HG02642 (cell line): ENCODE measurements at regions not wholly inside any gene's neighbourhood (a gene's known extent, or its start where the extent isn't known, plus 50 kb on each side); places are given as distances from the start of the nearest gene placed in this dataset.

Source experiments
- ATAC-seq: cut with Tn5 transposase; IDR thresholded peaks from one replicate; pipeline ENCODE4 v1.9.1; 2021; ENCODE audit warnings: mild to moderate bottlenecking; ENCODE audit not compliant: unreplicated experiment, poor library complexity

DNA sequence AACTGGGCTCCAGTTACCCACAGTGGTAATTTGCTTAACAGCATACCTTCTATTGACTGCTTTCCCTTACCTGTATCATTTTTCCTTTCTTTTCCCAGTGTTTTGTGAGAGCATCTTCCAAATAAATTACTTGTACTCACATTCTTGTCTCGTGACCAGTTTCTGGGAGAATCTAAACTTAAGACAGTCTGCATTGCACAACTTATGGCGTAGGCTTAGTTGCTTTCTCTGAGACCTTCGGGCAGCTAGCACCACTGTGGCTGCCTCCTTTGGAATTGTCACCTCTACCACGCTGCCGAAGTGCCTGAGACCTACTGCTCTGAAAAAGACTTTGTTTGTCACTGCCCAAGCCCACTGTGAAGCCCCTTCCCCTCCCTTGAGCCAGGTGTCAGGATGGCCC lies 188.1 kb upstream of the BMP2 start:
- ATAC-seq = no peak

DNA sequence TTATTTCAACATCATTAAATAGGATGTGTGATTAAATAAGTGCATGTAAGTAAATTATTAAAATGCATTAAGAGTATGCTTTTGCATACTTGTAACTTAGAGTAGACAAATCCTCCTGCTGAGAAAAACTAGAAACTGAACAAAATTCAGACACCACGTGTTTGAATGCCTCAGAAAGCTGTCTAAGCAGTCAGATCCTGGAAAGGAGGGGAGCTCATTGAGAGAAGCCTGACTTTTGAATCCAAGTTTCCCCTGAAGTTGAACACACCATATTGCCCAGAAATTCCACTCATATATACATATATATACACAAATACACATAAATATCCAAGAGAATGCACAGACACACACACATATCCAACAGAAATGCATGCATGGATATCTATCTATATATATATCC lies 190.0 kb upstream of the BMP2 start:
- no peak for ATAC-seq

DNA sequence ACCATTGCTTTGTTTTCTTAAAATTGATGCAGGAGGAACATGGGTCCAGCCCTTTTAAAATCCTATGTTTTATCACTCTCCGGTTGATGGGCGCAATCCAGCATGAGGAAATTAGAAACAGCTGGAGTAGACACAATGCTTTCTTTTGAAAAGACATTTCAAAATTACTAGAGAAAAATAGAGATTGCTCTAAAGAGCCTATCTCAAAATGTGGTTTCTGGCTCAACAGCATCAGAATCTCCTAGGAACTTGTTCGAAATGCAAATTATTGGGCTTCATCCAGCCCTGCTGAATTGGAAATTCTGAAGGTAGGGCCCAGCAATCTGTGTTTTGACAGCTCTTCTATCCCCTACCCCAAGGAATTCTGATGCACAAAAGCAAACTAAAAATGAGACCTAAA lies 190.8 kb upstream of the BMP2 start:
- no peak for ATAC-seq

DNA sequence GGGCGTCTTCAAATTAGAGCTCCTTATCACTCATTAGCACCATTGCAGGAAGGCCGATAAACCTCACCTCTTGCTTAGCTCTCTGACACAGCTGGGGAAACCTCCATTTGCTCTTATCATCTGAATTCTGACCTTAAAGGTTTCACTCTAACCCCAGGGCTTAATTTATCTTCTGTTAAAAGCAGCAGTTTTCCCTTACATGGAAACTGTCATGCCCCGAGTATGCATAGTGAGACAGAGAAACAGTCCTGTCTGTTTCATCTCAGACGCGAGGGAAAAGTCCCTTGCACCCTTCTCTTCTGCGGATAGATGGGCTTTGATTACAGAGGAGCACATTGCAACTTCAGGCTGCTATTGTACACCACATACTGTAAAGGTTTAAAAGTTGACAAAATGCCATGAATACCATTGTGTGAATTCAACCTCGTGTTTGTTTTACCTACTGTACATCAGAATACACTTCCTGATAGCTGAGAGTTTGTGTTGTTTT lies 191.5 kb upstream of the BMP2 start:
- ATAC-seq = peak; percentile 74

DNA sequence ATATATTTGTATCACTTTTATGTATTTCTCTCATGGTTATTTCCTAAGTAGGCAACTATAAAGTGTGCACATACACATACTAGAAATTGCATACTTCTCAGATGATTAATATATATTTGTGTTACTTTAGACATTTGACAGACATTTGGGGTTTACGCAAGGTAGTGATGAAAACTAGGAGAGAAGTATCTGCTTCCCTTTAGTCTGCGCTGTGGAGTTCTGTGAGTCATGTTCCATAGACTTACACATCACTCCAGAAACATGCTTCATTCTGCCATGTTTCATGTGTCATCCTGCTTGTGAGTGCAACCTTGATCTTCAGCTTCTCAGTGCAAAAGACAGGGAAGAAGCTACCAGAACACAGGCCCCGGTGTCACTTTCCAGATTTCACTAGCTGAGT lies 200.7 kb upstream of the BMP2 start:
- no peak for ATAC-seq

DNA sequence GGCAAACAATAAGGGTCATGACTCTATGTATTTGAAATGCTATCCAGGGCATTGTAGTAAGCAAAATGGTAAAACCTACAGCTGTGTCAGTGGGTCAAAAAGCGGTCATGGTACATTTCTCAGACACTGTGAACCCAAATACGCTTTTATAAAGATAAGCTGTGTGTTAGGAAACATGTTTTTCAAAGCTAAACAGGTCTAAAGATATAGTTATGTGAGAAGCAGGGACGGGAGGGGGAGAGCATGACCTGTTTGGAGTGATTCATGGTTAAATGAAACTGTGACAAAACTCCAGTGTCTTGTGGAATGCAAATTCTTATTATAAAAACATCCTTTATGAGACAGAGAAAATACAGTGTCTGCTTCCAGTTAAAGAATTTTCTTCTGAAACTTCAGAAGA lies 205.4 kb upstream of the BMP2 start:
- no peak for ATAC-seq

DNA sequence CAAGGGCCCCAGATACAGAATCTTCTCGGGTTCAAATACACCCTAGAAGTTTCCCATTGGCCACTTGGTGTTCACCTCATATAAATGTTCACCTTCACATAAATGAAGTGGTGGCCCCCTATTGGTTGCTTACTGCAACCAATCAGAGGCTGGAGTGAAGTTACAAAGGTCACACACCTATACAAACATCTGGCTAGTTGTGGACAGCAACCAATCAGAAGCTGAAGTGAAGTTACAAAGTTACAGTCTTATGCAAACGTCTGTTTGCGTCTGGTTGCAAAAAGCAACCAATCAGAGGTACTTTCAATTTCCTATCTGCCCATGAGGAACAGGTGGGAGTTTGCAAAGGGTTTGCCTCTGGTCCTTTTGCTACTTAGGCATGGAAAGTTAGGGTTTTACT lies 206.5 kb upstream of the BMP2 start:
- ATAC-seq = no peak

DNA sequence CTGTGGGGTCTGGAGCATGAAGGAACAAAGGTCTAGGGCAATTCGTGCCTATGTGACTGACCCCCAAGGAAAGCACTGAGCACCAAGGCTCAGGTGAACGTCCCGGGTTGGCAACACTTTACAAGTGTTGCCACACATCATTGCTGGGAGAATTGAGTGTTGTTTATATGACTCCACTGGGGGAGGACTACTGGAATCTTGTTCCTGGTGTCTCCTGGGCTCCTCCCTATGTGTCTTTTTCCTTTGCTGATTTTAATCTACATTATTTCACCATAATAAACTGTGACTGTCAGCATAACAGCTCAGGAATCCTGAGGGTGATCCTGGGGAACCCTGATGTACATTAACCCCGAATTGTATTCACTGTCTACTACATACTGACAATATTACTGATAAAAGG lies 207.7 kb upstream of the BMP2 start:
- ATAC-seq = no peak

DNA sequence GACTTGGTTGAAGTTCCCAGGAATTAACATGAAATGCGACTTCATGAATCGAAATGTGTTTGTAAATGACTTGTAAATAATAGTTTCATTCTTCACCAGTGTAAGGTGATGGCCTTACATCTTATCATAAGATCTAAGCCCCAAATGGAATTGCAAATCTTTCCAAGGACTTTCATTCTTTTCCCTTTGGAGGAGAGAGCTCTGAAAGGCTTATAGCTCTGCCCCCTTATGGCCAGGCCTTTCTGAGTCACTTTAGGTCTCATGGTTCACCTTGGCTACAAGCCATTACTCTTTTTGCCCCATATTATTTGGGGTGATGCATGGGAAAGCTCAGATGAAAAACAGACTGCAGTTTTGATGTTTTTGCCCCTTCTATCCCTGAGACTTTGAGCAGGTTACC lies 209.1 kb upstream of the BMP2 start:
- no peak for ATAC-seq

DNA sequence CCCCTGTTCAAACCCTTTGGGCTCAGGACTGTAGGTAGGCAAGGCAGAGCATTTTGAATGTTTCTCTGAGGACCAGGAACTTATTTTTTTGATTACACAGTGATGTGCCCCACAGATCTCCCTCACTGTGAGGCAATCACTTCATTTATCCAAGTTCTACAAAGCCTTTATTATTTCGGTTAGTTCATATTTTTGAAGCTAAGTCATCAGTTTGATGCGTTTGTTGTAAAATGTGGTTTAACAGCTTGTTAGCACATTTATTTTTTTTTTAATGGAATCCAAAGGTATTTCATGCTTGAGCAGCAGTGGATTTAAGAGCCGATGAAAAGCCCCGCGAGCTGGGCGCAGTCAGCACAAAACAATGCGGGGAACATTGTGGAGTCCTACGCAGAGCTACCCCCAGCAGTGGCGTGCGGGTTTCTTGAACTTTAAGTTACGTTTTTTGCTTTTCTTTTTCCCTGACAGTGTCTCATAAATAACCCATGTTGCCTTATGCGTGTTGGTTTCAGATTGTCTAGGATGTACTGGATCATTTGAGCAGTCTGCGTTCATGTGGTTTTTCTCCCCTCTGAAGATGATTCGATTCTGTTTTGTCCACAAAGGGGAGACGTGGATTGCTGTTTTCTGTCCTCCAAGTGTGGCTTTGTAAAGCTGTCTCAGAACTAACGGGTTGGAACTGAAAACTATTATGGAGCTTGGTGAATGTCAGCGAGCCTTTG lies 233.6 kb upstream of the BMP2 start:
- no peak for ATAC-seq

DNA sequence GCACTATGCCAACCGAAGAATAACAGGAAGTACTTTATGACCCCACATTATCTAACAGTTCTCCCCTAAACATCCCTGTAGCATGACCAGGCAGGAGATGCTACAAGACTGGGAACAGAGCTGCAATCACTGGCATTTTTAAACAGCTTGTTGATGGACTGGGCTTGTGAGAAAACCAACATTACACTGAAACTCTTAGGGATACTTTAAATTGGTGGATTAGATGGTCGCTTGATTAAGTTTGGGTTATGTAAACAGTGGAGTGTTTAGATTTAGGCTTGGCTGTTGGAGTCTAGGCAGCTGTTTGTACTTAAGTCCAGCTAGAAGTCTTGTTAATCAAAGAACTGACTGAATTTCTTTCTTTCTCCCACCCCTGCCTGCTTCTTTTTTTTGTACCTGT lies 234.1 kb upstream of the BMP2 start:
- ATAC-seq = no peak

DNA sequence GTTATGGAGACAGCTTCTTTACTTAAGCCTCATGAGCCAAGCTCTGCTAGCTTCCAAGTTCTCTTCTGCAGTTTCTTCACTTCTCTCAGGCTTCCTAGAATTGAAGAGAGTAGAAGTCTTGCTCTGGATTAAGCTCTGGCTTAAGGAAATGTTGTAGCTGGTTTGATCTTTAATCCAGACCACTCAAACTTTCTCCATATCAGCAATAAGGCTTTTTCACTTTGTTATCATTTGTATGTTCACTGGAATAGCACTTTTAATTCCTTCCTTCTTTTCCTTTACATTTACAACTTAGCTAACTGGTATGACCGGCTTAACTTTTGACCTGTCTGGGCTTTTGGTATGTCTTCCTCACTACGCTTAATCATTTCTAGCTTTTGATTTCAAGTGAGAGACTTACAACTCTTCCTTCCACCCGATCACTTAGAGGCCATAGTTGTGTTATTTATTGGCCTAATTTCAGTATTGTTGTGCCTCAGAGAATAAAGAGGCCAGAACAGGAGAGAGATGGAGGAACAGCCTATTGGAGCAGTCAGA lies 236.6 kb upstream of the BMP2 start:
- ATAC-seq = no peak

DNA sequence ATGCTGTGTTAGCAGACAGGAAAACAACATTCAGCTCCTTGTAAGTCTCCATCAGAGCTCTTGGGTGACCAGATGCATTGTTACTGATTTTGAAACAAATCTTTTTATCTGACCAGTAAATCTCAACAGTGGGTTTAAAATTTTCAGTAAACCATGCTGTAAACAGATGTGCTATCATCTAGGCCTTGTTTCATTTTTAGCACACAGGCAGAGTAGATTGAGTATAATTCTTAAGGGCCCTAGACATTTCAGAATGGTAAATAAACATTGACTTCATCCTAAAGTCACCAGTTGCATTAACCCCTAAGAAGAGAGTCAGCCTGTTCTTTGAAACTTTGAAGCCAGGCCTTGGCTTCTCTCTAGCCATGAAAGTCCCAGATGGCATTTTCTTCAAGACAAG lies 237.2 kb upstream of the BMP2 start:
- no peak for ATAC-seq

DNA sequence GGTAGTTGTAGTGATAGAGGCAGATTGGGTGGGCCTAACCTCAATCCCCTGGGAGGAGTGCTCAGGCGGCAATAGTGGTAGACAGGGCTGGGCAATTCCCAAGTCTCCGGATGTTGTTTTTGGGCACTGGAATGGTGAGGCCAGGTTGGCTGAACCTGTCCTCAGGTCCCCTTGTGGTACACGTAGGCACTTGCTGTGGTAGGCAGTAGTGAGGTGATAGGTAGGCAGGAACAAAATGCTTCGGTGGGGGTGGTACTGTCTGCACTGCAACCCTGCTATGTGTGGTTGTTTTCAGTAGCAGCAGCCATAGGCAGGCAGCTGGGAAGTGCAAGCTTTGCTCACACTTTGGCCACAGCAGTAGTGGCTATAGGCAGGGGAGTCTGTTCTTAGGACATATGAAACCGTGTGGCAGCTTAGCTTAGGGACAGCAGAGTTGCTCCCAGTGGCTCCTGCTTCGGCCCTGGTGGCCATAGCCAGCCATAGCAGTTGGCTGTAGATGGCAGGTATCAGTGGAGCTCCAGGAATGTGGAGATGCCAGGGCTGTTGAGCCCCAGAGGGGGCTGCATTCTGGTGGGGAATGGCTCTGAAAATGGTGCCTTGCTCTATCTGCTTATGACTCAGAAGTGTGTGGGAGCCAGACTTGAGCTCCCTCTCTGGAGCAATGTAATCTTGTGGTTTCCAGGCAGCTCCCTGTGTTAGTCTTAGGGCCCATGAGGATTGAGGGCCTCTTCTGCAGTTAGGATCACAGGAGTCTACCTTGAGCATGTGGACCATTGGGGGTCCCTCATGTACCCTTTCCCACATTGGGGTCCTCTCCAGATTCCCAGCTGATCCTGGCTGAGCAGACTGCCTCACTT lies 241.8 kb upstream of the BMP2 start:
- ATAC-seq = no peak

DNA sequence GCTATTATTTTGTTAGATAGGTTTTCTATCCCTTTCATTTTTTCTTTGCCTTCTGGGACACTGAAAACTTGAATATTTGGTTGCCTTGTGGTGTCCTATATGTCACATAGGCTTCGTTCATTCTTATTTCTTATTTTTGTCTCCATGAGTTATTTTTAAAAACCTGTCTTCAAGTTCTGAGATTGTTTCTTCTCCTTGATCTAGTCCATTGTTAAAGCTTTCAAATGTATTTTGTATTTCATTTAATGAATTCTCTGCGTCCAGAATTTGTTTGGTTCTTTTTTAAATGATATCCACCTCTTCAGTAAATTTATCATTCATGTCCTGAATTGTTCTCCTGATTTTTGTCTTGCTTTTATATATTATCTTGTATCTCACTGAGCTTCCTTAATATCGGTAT lies 243.2 kb upstream of the BMP2 start:
- no peak for ATAC-seq

DNA sequence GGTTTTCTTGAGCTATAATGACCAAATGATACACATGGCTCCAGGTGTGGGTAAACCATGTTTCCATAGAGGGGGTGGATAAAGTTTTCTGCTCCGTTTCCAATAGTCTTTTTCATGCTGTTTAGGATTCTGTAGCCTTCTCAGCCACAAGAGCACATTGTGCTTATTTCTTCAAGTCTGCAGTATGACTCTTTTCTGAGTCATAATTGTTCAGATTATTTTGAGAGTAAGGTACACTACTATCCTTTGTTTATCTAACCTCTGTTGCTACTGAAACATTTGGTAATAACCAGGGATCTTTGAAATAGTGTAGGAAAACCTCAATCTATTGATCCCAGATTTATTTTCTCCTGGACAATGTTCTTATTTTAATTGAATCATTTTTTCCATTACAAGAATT lies 247.9 kb upstream of the BMP2 start:
- no peak for ATAC-seq

DNA sequence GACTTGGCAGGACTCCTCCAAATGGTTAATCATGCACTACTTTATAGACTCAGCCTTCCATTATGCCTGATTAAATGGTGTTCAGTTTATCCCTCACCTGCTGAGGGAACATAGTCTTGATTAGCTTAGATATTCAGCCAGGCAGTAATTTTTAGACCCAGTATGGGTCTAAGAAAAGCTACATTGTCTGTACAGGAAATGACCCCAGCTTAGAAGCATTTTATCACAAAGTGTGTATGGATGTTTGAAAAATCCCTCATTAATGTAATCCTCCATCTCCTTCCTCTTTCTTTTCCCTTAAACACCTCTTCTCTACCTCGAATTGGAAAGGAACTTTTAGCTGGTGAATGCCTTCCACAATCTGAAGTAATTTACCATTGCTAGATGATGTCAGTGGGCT lies 252.2 kb upstream of the BMP2 start:
- no peak for ATAC-seq

DNA sequence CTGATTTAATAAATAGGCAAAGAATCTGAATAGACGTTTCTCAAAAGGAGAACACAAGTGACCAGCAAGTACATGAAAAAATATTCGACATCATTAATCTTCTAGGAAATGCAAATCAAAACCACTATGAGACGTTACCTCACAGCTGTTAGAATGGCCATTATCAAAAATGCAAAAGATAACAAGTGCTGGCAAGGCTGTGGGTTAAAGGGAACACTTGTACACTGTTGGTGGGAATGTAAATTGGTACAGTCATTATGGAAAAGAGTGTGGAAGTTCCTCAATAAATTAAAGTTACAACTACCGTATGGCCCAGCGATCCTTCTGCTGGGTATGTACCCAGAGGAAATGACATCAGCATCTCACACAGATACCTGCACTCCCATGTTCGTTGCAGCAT lies 253.9 kb upstream of the BMP2 start:
- no peak for ATAC-seq

DNA sequence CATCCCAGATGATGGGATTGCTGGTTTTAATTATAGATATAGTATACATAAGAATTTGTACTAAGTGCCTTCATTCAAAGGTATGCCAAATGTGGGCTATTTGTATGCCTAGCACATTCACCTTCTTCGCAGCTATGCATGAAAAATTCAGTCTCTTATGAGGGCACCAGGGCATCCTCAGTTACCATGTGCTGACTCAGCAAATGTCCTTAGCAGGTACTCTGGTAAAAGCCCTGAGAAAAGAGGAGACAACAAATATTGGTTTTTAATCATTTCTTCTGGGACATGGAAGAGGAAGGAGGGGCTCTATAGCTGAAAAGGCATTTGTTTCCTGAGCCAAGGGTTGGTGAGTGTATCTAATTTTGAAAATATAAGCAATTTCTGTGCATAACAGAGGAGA lies 258.1 kb upstream of the BMP2 start:
- ATAC-seq = no peak

DNA sequence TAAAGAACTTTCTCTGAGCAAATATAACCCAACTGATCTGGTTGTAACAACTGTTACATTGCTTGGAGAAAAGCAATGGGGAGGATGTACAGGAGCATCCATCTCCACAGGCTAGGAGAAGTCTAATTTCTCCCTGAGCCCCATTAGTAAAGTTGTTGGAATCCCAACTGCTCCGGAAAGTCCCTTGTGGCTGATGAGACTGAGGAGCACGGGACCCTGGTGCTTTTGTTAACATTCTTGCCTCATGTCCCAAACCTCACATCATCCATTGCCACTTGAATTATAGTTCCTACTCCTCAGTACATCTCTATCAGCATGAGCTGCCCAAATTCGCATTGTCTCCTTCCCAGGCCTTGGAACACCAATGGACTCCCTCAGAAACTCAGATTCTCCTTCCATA lies 260.6 kb upstream of the BMP2 start:
- no peak for ATAC-seq

DNA sequence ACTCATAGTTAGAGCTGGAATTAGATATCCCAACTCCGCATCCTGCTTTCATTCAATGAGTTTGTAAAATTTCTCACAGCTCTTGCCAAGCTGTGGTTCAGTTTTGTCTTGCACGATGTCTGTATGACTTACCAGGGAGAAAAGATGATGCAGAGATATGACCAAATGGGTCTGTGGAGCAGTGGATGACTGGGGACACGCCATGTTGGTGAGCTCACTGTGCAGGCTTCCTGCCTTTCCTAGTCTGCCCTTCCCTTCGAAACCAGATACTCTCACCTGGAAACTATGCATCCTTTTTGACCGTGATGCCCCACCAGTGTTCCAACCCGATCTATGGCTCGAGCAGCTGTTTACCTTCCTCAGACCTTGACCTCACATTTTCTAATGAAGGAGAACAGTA lies 262.7 kb upstream of the BMP2 start:
- ATAC-seq = no peak

DNA sequence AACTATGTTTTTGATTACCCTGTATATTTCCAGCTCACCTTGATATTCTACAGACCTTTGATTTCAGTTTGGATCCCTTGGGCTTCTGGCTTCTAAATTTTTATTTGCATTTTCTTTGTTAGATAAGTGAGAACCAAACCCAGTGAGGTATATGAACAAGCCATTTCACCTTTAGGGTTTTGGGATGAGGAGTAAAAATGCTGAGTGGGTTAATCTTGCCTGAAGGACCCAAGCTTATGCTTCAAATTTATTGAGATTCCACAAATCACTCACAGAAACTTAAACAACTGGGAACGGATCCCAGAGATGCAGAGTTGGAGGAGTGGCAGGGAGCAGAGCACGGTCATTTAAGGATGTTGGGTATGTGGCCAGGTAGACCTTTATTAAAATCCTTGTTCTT lies 263.3 kb upstream of the BMP2 start:
- no peak for ATAC-seq
